NB4 (cell line): ENCODE measurements at regions not wholly inside any gene's neighbourhood (a gene's known extent, or its start where the extent isn't known, plus 50 kb on each side); places are given as distances from the start of the nearest gene placed in this dataset.

Source experiments
- DNase-seq: peaks from one replicate; pipeline ENCODE4 v3.0.0; 2010; ENCODE audit warnings: low read depth
- H3K4me3 ChIP-seq: one replicate; pipeline ENCODE4 v1.5.1; 2011; ENCODE audit warnings: mild to moderate bottlenecking, low read depth, low read length, moderate library complexity
- CTCF ChIP-seq: IDR thresholded peaks from one replicate; pipeline ENCODE4 v1.5.1; 2012; ENCODE audit warnings: low read depth, low read length
- MYC ChIP-seq: IDR thresholded peaks from 2 replicates; pipeline ENCODE4 v1.6.1; 2011; ENCODE audit warnings: low read depth, low read length
- POLR2A ChIP-seq: IDR thresholded peaks from 2 replicates; pipeline ENCODE4 v1.6.1; 2011; ENCODE audit warnings: mild to moderate bottlenecking; ENCODE audit not compliant: insufficient read length; ENCODE audit errors: extremely low read depth
- TF ChIP-seq, protein P1 (sequence below): IDR thresholded peaks from 2 replicates; pipeline ENCODE4 v1.6.1; 2011; ENCODE audit warnings: low read depth, low read length

GRCh38 chr7:110386913-110387312 lies 704.0 kb upstream of the LRRN3 start:
- no peak for DNase-seq
- TF ChIP-seq, protein P1, sequence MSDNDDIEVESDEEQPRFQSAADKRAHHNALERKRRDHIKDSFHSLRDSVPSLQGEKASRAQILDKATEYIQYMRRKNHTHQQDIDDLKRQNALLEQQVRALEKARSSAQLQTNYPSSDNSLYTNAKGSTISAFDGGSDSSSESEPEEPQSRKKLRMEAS = no peak
- TF ChIP-seq CTCF (no peak), POLR2A (no peak), MYC (no peak)
- no peak overlapping the region for H3K4me3 ChIP-seq

- no peak for TF ChIP-seq MYC
- TF ChIP-seq CTCF = no peak
- no peak for TF ChIP-seq POLR2A
- TF ChIP-seq, protein P1 = no peak
- no peak overlapping the region for H3K4me3 ChIP-seq
- DNase-seq = no peak
Observed at GRCh38 chr7:110387689-110388088, 703.2 kb upstream of the LRRN3 start.

DNA sequence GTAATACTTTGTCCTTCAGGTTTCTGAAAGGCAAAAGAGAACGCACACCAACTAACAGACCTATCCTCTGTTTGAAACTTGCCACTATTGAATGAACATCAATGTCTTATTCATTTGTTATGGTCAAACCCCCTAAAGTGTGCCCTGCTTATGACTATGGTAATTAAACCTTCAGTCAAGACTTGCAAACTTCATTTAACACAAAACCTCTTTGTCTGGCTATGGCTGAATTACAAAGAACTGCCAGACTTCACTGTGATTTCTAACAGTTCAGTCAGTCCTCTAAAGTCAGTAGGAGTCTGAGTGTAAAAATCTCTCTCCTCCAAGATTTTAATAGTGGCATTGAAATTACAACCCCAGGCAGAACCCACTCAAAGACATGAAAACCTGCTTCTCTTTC lies 702.5 kb upstream of the LRRN3 start:
- TF ChIP-seq CTCF (no peak), MYC (no peak), POLR2A (no peak)
- TF ChIP-seq, protein P1 = no peak
- no peak for DNase-seq
- no peak overlapping the region for H3K4me3 ChIP-seq

- no peak overlapping the region for H3K4me3 ChIP-seq
- TF ChIP-seq, protein P1 = no peak
- TF ChIP-seq POLR2A (no peak), MYC (no peak), CTCF (no peak)
- DNase-seq = no peak
Observed at GRCh38 chr7:110396021-110396420, 694.9 kb upstream of the LRRN3 start.

DNA sequence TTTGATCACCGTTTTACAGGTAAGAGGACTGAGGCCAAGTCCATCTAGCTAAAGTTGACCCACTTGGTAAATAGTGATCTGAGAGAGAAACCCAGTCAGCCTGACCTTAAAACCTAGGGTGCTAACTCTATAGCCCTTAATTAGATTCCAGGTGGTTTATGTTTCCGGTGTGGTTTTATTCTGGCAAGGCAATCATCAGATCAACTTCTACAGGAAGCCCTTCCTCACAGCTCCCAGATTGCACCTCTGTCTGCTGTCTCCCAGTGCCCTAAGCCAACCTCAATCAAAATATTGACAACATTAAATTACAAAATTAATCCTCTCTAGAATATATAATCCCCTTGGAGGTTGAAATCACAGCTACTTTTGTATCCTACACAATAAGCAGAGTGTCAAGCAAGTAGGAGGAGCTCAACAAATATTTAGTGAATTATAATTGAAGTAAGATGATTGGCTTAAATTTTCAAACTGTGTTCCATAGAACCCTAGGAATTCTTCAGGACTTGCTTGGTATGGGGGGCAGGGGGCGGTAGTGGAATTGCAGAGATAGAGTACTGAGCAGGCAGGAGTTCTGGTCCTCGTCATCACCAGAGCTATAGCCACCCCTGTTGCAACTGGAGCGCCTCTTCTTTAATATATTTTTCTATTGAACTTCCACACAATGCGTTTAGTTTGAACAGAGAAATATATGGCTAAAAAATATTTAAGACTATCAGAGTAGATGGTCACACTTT lies 692.8 kb upstream of the LRRN3 start:
- no peak for DNase-seq
- H3K4me3 ChIP-seq = no peak overlapping the region
- TF ChIP-seq, protein P1 = no peak
- TF ChIP-seq POLR2A (no peak), MYC (no peak), CTCF (no peak)

DNA sequence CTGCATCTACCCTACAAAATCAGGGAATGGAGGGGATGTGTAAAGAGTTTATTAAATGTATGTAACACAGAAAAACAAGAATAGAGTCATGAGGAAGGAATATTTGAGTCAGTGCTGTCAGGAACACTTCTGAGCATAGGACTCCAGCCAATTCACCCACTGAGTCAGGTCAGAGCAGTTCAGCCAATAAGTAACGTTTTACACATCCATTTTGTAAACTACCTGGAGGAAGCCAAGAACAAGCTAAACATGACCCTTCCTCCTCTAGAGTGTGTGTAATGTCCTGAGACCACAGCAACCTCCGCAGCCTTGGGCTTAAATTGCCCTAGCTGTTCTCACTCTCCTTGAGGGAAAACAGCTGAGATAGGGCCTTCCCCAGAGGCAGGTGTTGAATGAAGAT lies 691.5 kb upstream of the LRRN3 start:
- DNase-seq = no peak
- no peak overlapping the region for H3K4me3 ChIP-seq
- no peak for TF ChIP-seq POLR2A
- TF ChIP-seq CTCF = no peak
- no peak for TF ChIP-seq MYC
- TF ChIP-seq, protein P1 = no peak
